T-cell (primary cell): ENCODE measurements at regions not wholly inside any gene's neighbourhood (a gene's known extent, or its start where the extent isn't known, plus 50 kb on each side); places are given as distances from the start of the nearest gene placed in this dataset.
"Not testable (repeated sequence)": the region's sequence is repeated elsewhere in the genome, so short reads cannot be mapped to it uniquely, and the experiment has no call there.

Experiments
- ATAC-seq, 4 experiments: fragments of 200-7000 bp in 3 of 4; fragments of 150-1000 bp in 1 of 4; cut with Tn5 transposase; replicated peaks in 1 of 4; 1 replicate in 3 of 4; 2 replicates in 1 of 4; pipeline ENCODE4 v1.10.0; 2021; ENCODE audit warnings: moderate library complexity in 3 of 4, mild to moderate bottlenecking in 2 of 4, moderate number of reproducible peaks in 1 of 4
- CTCF ChIA-PET, 2 donors: fragments of 300-600 bp; sonication (Branson Sonifier 250); formaldehyde crosslinking; loops; one replicate each; lab custom pipeline; 2022; ENCODE audit warnings: antibody characterized with exemption in 2 of 2; lab: Charles Lee
- POLR2A ChIA-PET, 2 donors: fragments of 300-600 bp; sonication (Branson Sonifier 250); formaldehyde crosslinking; loops; one replicate each; lab custom pipeline; 2022; ENCODE audit warnings: antibody characterized with exemption in 2 of 2; lab: Charles Lee
- DNase-seq, 35 experiments: peaks; one replicate each; pipeline versions ENCODE4 v3.0.0 to v3.0.0-alpha.2; 2013 to 2023
- H3K27ac ChIP-seq: one replicate; pipeline ENCODE4 v1.5.1; 2013; ENCODE audit warnings: low read length
- H3K27me3 ChIP-seq, 2 experiments: replicated peaks in 1 of 2; 1 replicate in 1 of 2; 2 replicates in 1 of 2; pipeline versions ENCODE4 v1.6.1 to v1.7.0; 2013; ENCODE audit warnings: low read length in 1 of 2, mixed read lengths in 1 of 2; ENCODE audit not compliant: control insufficient read depth in 2 of 2, insufficient read depth in 2 of 2; ENCODE audit errors: extremely low read depth in 1 of 2
- H3K36me3 ChIP-seq, 2 donors: 1 replicate in 1 of 2; 2 replicates in 1 of 2; pipeline versions ENCODE4 v1.6.1 to v1.7.0; 2013; ENCODE audit warnings: low read length in 1 of 2; ENCODE audit not compliant: control insufficient read depth in 2 of 2, insufficient read depth in 1 of 2; ENCODE audit errors: extremely low read depth in 1 of 2
- H3K4me1 ChIP-seq, 2 experiments: 1 replicate in 1 of 2; 2 replicates in 1 of 2; pipeline versions ENCODE4 v1.6.1 to v1.7.0; 2013; ENCODE audit warnings: low read length in 2 of 2, mixed read lengths in 1 of 2; ENCODE audit not compliant: insufficient read depth in 2 of 2, control insufficient read depth in 1 of 2; ENCODE audit errors: extremely low read depth in 1 of 2
- H3K4me3 ChIP-seq, 2 donors: 1 replicate in 1 of 2; 2 replicates in 1 of 2; pipeline versions ENCODE4 v1.5.1 to v1.7.0; 2013; ENCODE audit warnings: mild to moderate bottlenecking in 2 of 2, low read length in 1 of 2, moderate library complexity in 1 of 2; ENCODE audit not compliant: control insufficient read depth in 1 of 2; ENCODE audit errors: extremely low read depth in 1 of 2
- H3K9me3 ChIP-seq: 2 replicates; pipeline ENCODE4 v1.7.0; 2013
- H3K27ac Mint-ChIP-seq, 2 donors: one replicate each; pipeline ENCODE4 v1.8.0; 2020 to 2021; ENCODE audit warnings: mild to moderate bottlenecking in 2 of 2, mixed read lengths in 2 of 2
- H3K27me3 Mint-ChIP-seq, 2 donors: one replicate each; pipeline ENCODE4 v1.8.0; 2021 to 2022; ENCODE audit warnings: mixed read lengths in 2 of 2
- H3K36me3 Mint-ChIP-seq: one replicate; pipeline ENCODE4 v1.8.0; 2021; ENCODE audit warnings: mixed read lengths
- H3K4me1 Mint-ChIP-seq, 3 donors: one replicate each; pipeline ENCODE4 v1.8.0; 2020 to 2022; ENCODE audit warnings: mixed read lengths in 3 of 3, mild to moderate bottlenecking in 1 of 3
- H3K4me3 Mint-ChIP-seq, 3 donors: one replicate each; pipeline ENCODE4 v1.8.0; 2020 to 2022; ENCODE audit warnings: mild to moderate bottlenecking in 3 of 3, mixed read lengths in 3 of 3, moderate library complexity in 3 of 3
- H3K9me3 Mint-ChIP-seq, 3 donors: one replicate each; pipeline ENCODE4 v1.8.0; 2020 to 2022; ENCODE audit warnings: mixed read lengths in 3 of 3
- WGBS: methylation state at CpG from one replicate; pipeline ENCODE4 v1.1.5; 2013; ENCODE audit warnings: missing lambda C conversion rate; ENCODE audit not compliant: insufficient coverage; 5-methylcytosine and 5-hydroxymethylcytosine counted together

DNA sequence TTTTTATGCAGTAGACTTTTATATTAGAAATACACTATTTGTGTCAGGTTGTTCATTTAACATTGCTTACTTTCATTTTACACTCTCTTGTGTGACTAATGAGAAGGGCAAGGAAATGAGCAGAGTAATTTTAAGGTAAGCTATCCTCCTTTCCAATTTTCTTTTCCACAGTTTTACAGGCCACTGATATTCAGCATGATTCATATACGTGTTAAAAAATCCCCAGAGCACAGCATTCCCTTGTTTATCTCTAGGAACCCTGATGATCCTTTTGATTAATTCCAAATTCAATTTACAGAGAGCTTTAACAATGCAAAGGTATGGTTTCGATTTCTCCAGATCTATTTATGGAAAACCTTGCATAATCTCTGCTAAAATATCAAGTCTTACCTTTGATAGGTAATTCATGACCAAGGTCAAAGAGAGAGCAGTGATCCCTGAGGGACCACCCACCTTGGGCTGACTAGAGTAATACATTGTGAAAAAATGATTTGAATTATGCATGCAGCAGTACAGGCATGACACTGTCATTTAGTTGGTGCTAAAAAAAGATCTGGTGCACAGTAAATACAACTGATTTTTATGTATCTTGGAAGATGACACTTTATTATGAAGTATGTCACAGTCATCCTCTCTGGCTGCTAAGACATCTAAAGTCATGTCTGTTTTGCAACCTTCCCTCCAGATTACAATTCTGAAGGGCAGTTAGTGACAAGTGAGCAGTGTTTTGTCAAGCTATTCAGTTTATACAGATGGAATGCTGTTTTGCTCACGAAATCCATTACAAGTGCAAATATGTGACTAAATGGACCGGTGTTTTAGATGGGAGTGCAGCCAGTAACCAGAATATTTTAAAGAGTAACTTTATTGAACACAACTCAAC lies 736.6 kb downstream of the EPHA7 start:
- no peak overlapping the region for H3K27ac ChIP-seq
- DNase-seq = no peak
- no peaks in the 10 kb centered on the region for H3K27me3 Mint-ChIP-seq

DNA sequence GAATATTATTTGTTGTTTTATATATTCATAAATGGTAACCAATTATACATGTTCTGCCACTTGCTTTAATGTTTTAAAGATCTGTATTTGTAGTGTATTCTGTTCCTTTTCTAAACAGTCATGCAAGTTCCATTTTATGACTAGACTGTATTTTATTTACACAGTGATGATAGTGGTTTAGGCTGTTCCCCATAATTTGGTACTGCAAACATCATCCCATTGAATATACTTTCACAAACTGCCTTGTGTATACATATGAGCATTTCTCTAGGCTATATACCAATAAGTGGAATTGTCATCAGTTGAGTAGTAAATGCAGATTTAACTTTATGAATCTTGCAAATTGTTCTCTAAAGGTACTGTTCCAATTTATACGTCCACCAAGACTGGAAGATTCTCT lies 738.0 kb downstream of the EPHA7 start:
- DNase-seq (no peak), ATAC-seq (no peak)
- Mint-ChIP-seq H3K27me3 (no peaks in the 10 kb centered on the region), H3K9me3 (peaks cover 0 to 7% (median 2%) of the 10 kb centered on the region in 3 donors), H3K36me3 (no peaks in the 10 kb centered on the region), H3K4me1 (no peaks in the 10 kb centered on the region), H3K4me3 (no peak overlapping the region), H3K27ac (no peak overlapping the region)
- H3K36me3 ChIP-seq = no peaks in the 10 kb centered on the region
- no CpG with 5 or more reads among the region's 1 CpG for WGBS
- no peaks in the 10 kb centered on the region for H3K4me1 ChIP-seq
- H3K9me3 ChIP-seq = no peaks in the 10 kb centered on the region
- H3K27me3 ChIP-seq = no peaks in the 10 kb centered on the region
- ChIA-PET CTCF (no interaction called here), POLR2A (no interaction called here)
- H3K4me3 ChIP-seq = no peak overlapping the region
- no peak overlapping the region for H3K27ac ChIP-seq

More for the DNA sequence above, 736.6 kb downstream of the EPHA7 start:
- no peaks in the 10 kb centered on the region for H3K27me3 ChIP-seq
- H3K4me3 Mint-ChIP-seq = no peak overlapping the region
- H3K4me1 Mint-ChIP-seq = no peaks in the 10 kb centered on the region
- ChIA-PET CTCF (no interaction called here), POLR2A (no interaction called here)
- H3K36me3 Mint-ChIP-seq = no peaks in the 10 kb centered on the region
- no peaks in the 10 kb centered on the region for H3K36me3 ChIP-seq
- ATAC-seq = no peak
- no peaks in the 10 kb centered on the region for H3K4me1 ChIP-seq
- WGBS = 60% methylated on average over 1 of the region's 4 CpGs
- no peak overlapping the region for H3K4me3 ChIP-seq
- H3K9me3 ChIP-seq = no peaks in the 10 kb centered on the region
- no peak overlapping the region for H3K27ac Mint-ChIP-seq
- H3K9me3 Mint-ChIP-seq = peaks cover 2 to 13% (median 8%) of the 10 kb centered on the region in 3 donors

DNA sequence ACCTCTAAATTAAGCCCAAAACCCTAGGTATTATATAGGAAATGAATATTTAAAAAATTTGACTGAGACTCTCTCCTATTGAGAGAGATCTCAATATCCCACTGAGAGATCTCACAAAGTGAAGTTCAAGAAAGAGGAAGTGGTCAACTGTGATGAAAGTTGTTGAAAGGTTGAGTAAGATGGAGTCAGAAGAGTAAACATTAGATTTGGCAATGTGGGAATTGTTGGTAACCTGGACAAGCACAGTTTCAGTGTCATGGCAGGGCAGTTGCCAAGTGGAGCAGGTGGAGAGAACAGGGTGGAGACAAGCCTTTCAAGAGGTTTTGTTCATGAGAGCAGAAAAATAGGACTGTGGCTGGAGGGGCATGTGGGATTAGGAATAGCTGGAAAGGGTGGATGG lies 747.9 kb downstream of the EPHA7 start:
- H3K27ac ChIP-seq, H3K27ac Mint-ChIP-seq, H3K9me3 ChIP-seq, H3K27me3 Mint-ChIP-seq, H3K4me1 Mint-ChIP-seq, H3K4me1 ChIP-seq, H3K36me3 Mint-ChIP-seq, ATAC-seq, H3K27me3 ChIP-seq, DNase-seq, H3K4me3 ChIP-seq, CTCF ChIA-PET, H3K4me3 Mint-ChIP-seq, H3K36me3 ChIP-seq, POLR2A ChIA-PET: not testable (repeated sequence)
- H3K9me3 Mint-ChIP-seq = peaks cover 6 to 20% (median 14%) of the 10 kb centered on the region in 3 donors

- POLR2A ChIA-PET = no interaction called here
- WGBS = no CpG with 5 or more reads among the region's 5 CpGs
These were observed 751.5 kb downstream of the EPHA7 start for GRCh38 chr6:92667843-92668242.

GRCh38 chr6:92648364-92649086 lies 770.8 kb downstream of the EPHA7 start:
- H3K27ac Mint-ChIP-seq = no peak overlapping the region
- Histone ChIP-seq H3K27ac (no peak overlapping the region), H3K27me3 (no peaks in the 10 kb centered on the region), H3K9me3 (no peaks in the 10 kb centered on the region), H3K36me3 (no peaks in the 10 kb centered on the region), H3K4me1 (no peaks in the 10 kb centered on the region), H3K4me3 (no peak overlapping the region)
- H3K4me3 Mint-ChIP-seq = no peak overlapping the region
- ChIA-PET POLR2A (no interaction called here), CTCF (no interaction called here)
- H3K27me3 Mint-ChIP-seq = no peaks in the 10 kb centered on the region
- WGBS = no CpG with 5 or more reads among the region's 5 CpGs
- H3K9me3 Mint-ChIP-seq = peaks cover 5 to 10% (median 6%) of the 10 kb centered on the region in 3 donors
- H3K36me3 Mint-ChIP-seq = no peaks in the 10 kb centered on the region
- DNase-seq (no peak), ATAC-seq (no peak)
- no peaks in the 10 kb centered on the region for H3K4me1 Mint-ChIP-seq

More at GRCh38 chr6:92667843-92668242, 751.5 kb downstream of the EPHA7 start:
- H3K27ac ChIP-seq = no peak overlapping the region
- CTCF ChIA-PET = no interaction called here
- no peaks in the 10 kb centered on the region for H3K27me3 ChIP-seq
- no peaks in the 10 kb centered on the region for H3K9me3 ChIP-seq
- H3K27me3 Mint-ChIP-seq = no peaks in the 10 kb centered on the region
- H3K9me3 Mint-ChIP-seq = peaks cover 8 to 9% (median 9%) of the 10 kb centered on the region in 3 donors
- DNase-seq (no peak), ATAC-seq (no peak)
- no peak overlapping the region for H3K4me3 Mint-ChIP-seq
- H3K36me3 Mint-ChIP-seq = no peaks in the 10 kb centered on the region
- H3K4me3 ChIP-seq = no peak overlapping the region
- H3K27ac Mint-ChIP-seq = no peak overlapping the region
- no peaks in the 10 kb centered on the region for H3K36me3 ChIP-seq
- no peaks in the 10 kb centered on the region for H3K4me1 ChIP-seq
- H3K4me1 Mint-ChIP-seq = no peaks in the 10 kb centered on the region

DNA sequence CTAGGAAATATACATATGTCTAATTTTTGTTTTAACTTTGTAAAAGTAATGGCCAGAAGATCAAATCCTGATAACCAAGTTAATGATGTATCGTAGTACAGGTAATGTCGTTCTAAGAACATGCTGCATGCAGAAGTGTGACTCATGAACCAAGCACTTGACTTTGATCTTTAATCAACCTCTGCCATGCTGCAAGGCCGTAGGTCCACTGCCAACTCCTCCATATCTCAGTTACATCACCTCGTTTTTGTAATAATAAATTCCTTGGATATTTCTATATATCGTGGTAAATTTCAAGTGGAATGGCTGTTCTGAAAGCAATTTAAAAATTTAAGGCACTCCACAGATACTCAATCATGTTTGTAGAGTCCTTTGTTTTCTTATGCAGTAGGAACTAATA lies 771.7 kb downstream of the EPHA7 start:
- no peaks in the 10 kb centered on the region for H3K36me3 ChIP-seq

More for the DNA sequence above, 771.7 kb downstream of the EPHA7 start:
- H3K9me3 Mint-ChIP-seq = peaks cover 7 to 11% (median 7%) of the 10 kb centered on the region in 3 donors
- H3K27me3 Mint-ChIP-seq = no peaks in the 10 kb centered on the region
- Histone ChIP-seq H3K4me3 (no peak overlapping the region), H3K27ac (no peak overlapping the region), H3K4me1 (no peaks in the 10 kb centered on the region), H3K9me3 (no peaks in the 10 kb centered on the region), H3K27me3 (no peaks in the 10 kb centered on the region)
- no peaks in the 10 kb centered on the region for H3K36me3 Mint-ChIP-seq
- WGBS = no CpG with 5 or more reads among the region's 5 CpGs
- no peak for DNase-seq
- POLR2A ChIA-PET = no interaction called here
- no peak overlapping the region for H3K4me3 Mint-ChIP-seq
- no peak for ATAC-seq
- CTCF ChIA-PET = interaction anchor here in 1 of 2 donors (0.6 kb wide), 1 partner anchor 951 kb away, joined by 3 read pairs; no protein-coding TSS in a partner anchor
- no peaks in the 10 kb centered on the region for H3K4me1 Mint-ChIP-seq
- H3K27ac Mint-ChIP-seq = no peak overlapping the region
